ENCODE measurements at regions not wholly inside any gene's neighbourhood (a gene's known extent, or its start where the extent isn't known, plus 50 kb on each side); places are given as distances from the start of the nearest gene placed in this dataset.

GRCh38 chr2:176585791-176586190, 316.5 kb downstream of the MTX2 start:
- no peak for TF ChIP-seq ATF3 (CRISPR knock-in tag; conservative IDR thresholded peaks at IDR 0.05)
- no peak for TF ChIP-seq FOXP1 (CRISPR knock-in tag; IDR thresholded peaks at IDR 0.05; ENCODE audit: borderline replicate concordance)
- TF ChIP-seq PRRX2 (CRISPR knock-in tag; IDR thresholded peaks at IDR 0.05): no peak
- TF ChIP-seq MAX (CRISPR knock-in tag; IDR thresholded peaks at IDR 0.05): no peak
- TF ChIP-seq CTCF (IDR thresholded peaks at IDR 0.05): no peak
- no peak for TF ChIP-seq ZNF121 (CRISPR knock-in tag; IDR thresholded peaks at IDR 0.05)
- no peak for TF ChIP-seq FOXJ3 (CRISPR knock-in tag; IDR thresholded peaks at IDR 0.05; ENCODE audit: borderline replicate concordance)
- no peak for TF ChIP-seq CREB1 (CRISPR knock-in tag; IDR thresholded peaks at IDR 0.05)
- no peak for TF ChIP-seq FOXK1 (CRISPR knock-in tag; IDR thresholded peaks at IDR 0.05)
- no peak for TF ChIP-seq ZNF317 (CRISPR knock-in tag; IDR thresholded peaks at IDR 0.05; ENCODE audit: borderline replicate concordance, low read depth)
- TF ChIP-seq NR1H2 (CRISPR knock-in tag; IDR thresholded peaks at IDR 0.05): no peak
- no peak for TF ChIP-seq ZBTB43 (CRISPR knock-in tag; IDR thresholded peaks at IDR 0.05)

Measured in WTC11 (cell line).